ACC112 (cell line): ENCODE measurements at regions not wholly inside any gene's neighbourhood (a gene's known extent, or its start where the extent isn't known, plus 50 kb on each side); places are given as distances from the start of the nearest gene placed in this dataset.

ENCODE experiments used
- H2AFZ ChIP-seq: fragments of 200-600 bp; sonication (generic); one replicate; pipeline ENCODE4 v1.6.0; 2017; ENCODE audit warnings: antibody characterized with exemption, low read length; ENCODE audit not compliant: unreplicated experiment
- H3K27ac ChIP-seq: fragments of 200-600 bp; sonication (generic); 2 replicates; pipeline ENCODE4 v1.5.1; 2014; ENCODE audit warnings: low read depth, mild to moderate bottlenecking, antibody characterized with exemption, low read length, moderate library complexity
- H3K27me3 ChIP-seq: fragments of 200-600 bp; sonication (generic); 2 replicates; pipeline ENCODE4 v1.6.1; 2014; ENCODE audit warnings: mild to moderate bottlenecking, antibody characterized with exemption, low read length, moderate library complexity, mixed read lengths; ENCODE audit not compliant: insufficient read depth
- H3K36me3 ChIP-seq: fragments of 200-600 bp; sonication (generic); 2 replicates; pipeline ENCODE4 v1.6.1; 2016; ENCODE audit warnings: mild to moderate bottlenecking, antibody characterized with exemption, low read length, moderate library complexity, mixed read lengths; ENCODE audit not compliant: insufficient read depth
- H3K4me1 ChIP-seq: fragments of 200-600 bp; sonication (generic); one replicate; pipeline ENCODE4 v1.6.1; 2016; ENCODE audit warnings: low read length, mixed read lengths; ENCODE audit not compliant: insufficient read depth, unreplicated experiment, control insufficient read depth
- H3K4me3 ChIP-seq: fragments of 200-600 bp; sonication (generic); 2 replicates; pipeline ENCODE4 v1.5.1; 2014; ENCODE audit warnings: mild to moderate bottlenecking, low read depth, low read length
- H3K79me2 ChIP-seq: fragments of 200-600 bp; sonication (generic); one replicate; pipeline ENCODE4 v1.6.0; 2016; ENCODE audit warnings: low read length; ENCODE audit not compliant: control insufficient read depth, unreplicated experiment, insufficient read depth

DNA sequence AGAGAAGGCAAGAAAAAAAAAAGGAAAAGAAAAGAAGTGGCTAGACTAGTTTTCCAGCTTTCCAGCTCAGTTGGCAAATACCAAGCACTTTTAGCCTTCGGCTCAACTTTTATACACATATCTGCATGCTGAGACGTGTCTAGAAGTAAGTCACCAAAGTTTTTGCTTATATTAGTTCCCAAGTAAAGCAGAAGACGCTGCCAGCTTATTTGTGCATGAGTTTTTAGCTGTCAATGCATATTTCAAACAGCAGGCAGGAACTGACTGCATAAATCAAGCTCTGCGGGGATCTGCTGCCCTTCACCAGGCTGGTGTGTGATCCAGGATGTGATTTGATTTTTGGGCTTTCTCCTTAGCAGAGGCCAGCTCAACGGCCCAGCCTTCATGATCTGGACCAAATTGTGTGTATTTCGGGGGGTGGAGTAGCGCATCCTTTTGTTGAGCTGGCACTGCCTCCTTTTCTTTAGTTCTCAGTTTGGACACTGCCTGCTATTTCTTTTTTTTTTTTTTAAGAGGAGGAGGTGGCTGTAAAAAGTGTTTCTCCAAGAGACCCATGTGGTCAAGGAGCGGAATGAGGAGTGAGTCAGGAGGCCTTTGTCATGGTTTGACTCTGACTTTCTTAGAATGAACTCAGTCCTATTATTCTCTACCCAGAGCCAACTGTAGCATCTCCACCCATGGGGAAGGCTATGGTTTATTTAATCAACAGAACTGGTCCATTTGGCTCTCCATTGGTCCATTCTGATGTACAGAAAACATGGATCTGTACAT lies 162.6 kb upstream of the XYLT1 start:
- Histone ChIP-seq H3K27me3 (peaks cover 22% of the 10 kb centered on the region; the same call in 1 of the 2 replicates), H3K4me1 (no peaks in the 10 kb centered on the region), H3K4me3 (no peak overlapping the region), H3K79me2 (no peaks in the 10 kb centered on the region), H2AFZ (no peak overlapping the region), H3K36me3 (no peaks in the 10 kb centered on the region), H3K27ac (no peak overlapping the region)

DNA sequence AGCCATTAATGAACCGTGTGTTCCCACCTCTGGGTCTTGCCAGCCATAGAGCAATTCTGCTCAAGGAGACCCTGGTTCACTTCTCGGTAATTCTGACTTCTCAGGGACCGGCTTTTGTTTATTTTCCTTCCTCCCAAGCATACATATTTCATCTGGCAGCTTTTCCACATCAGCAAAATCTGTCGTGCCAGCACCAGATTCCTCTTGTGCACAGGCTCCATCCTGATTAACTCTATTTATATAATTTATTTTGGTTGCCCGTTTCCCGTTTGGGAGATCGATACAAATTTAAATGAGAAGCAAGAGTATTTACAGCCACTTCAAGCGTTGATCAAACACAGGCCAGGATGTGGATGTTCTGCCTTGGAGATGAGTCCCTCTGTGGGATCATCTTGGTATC lies 161.9 kb upstream of the XYLT1 start:
- Histone ChIP-seq H3K27ac (no peak overlapping the region), H3K79me2 (no peaks in the 10 kb centered on the region), H2AFZ (no peak overlapping the region), H3K27me3 (peaks cover 21% of the 10 kb centered on the region; the same call in 1 of the 2 replicates), H3K4me1 (no peaks in the 10 kb centered on the region), H3K36me3 (no peaks in the 10 kb centered on the region), H3K4me3 (no peak overlapping the region)

DNA sequence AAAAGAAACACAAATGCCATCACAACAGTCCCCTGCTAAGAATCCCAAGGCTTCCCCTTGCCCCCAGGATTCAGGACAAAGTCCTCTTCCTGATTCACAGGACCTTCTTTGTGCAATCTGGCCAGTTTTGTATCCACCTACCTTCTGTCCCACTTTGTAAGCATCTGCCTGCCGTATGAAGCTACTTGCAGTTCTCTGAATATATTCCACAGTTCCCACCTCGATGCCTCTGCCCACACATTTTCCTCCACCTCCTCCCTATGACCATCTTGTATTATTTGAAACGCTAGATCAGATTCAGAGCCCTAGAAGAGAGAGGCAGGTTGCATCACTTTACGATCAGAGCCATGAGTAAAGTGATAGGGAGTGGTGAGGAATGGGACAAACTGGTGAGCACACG lies 159.2 kb upstream of the XYLT1 start:
- H3K27me3 ChIP-seq = peaks cover 11% of the 10 kb centered on the region; the same call in 1 of the 2 replicates
- H3K27ac ChIP-seq = no peak overlapping the region
- H2AFZ ChIP-seq = no peak overlapping the region
- H3K4me3 ChIP-seq = no peak overlapping the region
- H3K36me3 ChIP-seq = no peaks in the 10 kb centered on the region
- no peaks in the 10 kb centered on the region for H3K4me1 ChIP-seq
- no peaks in the 10 kb centered on the region for H3K79me2 ChIP-seq

DNA sequence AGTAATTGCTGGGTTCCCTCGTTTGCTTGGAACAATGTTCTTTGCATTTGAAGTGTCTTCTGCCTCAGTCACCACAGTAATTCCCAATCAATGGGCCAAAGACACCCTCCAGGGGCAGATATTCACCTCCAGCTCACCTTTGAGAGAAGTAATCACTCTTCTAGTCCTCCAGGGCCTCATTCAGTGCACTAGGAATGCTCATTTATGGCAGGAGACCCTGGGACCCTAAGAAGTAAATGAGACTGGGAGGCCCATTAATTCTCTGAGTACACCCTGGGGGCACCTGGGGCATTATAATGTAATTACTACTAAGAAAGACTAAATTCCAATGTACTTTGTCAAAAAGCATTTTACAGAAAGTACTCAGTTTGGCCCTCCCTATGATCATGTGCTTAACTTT lies 158.2 kb upstream of the XYLT1 start:
- H3K36me3 ChIP-seq = no peaks in the 10 kb centered on the region
- no peak overlapping the region for H3K4me3 ChIP-seq
- H2AFZ ChIP-seq = no peak overlapping the region
- no peaks in the 10 kb centered on the region for H3K4me1 ChIP-seq
- H3K27ac ChIP-seq = no peak overlapping the region
- no peaks in the 10 kb centered on the region for H3K79me2 ChIP-seq
- peaks cover 11% of the 10 kb centered on the region; the same call in 1 of the 2 replicates for H3K27me3 ChIP-seq

DNA sequence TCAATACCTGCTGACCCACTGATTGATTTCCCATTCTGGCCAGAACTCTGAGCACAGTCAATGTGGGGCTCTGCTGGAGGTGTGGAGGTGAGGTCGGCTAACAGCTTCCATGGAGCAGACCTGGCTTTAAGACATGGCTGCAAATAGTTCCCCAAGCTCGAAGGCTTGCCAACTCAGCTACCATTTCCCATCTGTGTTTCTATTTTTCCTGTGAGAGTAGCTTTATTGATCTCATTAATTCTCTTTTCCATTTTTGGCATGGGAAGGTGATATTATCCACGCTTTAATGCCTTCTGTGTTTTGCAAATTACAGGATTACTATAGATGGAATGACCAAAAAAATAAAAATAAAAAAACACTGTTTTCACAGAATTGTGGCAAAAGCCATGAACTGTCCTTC lies 151.6 kb upstream of the XYLT1 start:
- Histone ChIP-seq H3K79me2 (no peaks in the 10 kb centered on the region), H2AFZ (no peak overlapping the region), H3K4me1 (no peaks in the 10 kb centered on the region), H3K27me3 (peaks cover 28% of the 10 kb centered on the region), H3K36me3 (no peaks in the 10 kb centered on the region), H3K27ac (no peak overlapping the region), H3K4me3 (no peak overlapping the region)

DNA sequence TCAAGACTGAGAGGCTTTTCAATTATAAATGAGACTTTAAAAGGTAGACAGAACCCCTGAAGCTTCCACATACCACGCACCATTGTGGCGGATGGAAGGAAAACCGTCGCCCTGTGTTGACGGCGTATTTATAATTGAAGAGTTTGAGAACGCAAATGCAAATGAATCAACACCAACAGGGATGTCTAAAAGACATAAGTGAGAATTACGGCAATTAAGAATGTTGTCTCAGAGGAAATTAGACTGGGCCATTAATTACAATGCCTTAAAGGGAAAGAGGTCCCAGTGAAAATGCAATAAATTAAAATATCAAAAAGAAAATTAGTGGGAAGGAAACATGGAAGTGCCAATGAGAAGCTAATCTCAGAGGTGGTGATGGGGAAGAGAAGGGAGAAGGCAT lies 148.5 kb upstream of the XYLT1 start:
- no peak overlapping the region for H3K4me3 ChIP-seq
- no peak overlapping the region for H2AFZ ChIP-seq
- H3K36me3 ChIP-seq = no peaks in the 10 kb centered on the region
- peaks cover 43% of the 10 kb centered on the region for H3K27me3 ChIP-seq
- no peak overlapping the region for H3K27ac ChIP-seq
- H3K79me2 ChIP-seq = no peaks in the 10 kb centered on the region
- no peaks in the 10 kb centered on the region for H3K4me1 ChIP-seq

DNA sequence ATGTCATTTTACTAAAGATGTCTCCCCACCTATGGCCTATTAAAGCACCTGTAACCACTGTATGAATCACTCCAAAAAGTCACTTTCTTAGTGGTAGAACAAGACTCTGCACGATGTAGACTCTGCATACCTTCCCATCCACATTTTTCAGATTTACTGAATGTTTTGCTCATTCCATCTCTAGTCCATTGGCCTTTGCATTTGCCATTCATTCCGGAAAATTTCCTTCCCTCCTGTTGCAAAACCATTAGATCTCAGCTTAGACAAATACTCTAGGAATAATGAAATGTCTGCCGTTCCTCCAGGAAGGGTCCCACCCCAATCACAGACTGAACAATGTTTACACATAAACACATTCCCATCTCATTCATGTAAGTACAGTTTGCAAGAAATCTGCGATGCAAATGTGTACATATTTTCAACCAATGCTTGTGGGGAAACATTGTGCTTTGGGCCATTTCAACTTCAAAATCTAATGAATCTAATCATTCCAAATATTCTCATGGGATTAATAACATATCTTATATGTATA lies 146.3 kb upstream of the XYLT1 start:
- Histone ChIP-seq H3K27me3 (peaks cover 44% of the 10 kb centered on the region), H3K4me3 (no peak overlapping the region), H3K79me2 (no peaks in the 10 kb centered on the region), H3K27ac (no peak overlapping the region), H3K36me3 (no peaks in the 10 kb centered on the region), H3K4me1 (no peaks in the 10 kb centered on the region), H2AFZ (no peak overlapping the region)

DNA sequence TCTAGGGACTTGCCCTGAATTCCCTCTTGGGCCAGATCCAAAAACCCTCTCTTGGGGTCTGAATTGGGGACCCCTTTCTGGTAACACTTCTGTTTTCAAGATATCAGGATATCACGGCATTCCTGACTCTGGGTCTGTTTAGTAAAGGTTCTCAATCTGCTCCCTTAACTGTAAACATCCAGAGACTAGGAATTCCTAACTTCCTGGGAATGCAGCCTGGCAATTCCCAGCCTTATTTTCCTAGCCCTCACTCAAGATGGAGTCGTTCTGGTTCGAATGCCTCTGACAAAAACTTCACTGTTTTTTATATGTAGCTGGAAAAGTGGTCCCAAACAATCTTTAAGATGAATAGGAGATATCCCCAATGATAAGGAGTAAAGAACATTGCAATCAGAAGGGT lies 141.6 kb upstream of the XYLT1 start:
- Histone ChIP-seq H2AFZ (no peak overlapping the region), H3K27ac (no peak overlapping the region), H3K4me1 (no peaks in the 10 kb centered on the region), H3K79me2 (no peaks in the 10 kb centered on the region), H3K27me3 (peaks cover 30% of the 10 kb centered on the region), H3K4me3 (no peak overlapping the region), H3K36me3 (no peaks in the 10 kb centered on the region)

DNA sequence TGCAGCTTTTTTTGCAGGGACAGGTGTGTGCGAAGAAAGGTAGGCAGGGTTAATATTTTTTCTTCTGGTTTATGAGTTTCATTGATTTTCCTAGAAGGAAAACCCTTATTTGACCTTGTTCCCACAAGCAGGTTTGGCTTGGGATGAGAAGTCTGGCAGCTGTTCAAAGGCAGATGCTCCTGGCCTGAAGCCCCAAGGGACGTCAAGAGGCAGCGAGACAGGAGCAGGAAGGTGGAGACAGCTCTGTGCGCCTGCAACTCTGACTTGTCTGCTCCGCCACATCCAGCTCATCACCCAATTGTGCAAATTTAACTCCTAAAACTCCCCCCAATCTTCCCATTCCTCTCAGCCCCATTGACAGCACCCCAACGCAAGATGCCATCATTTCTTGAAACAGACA lies 136.8 kb upstream of the XYLT1 start:
- Histone ChIP-seq H3K36me3 (no peaks in the 10 kb centered on the region), H2AFZ (no peak overlapping the region), H3K79me2 (no peaks in the 10 kb centered on the region), H3K4me3 (no peak overlapping the region), H3K27ac (no peak overlapping the region), H3K4me1 (peaks cover 4% of the 10 kb centered on the region), H3K27me3 (peaks cover 9% of the 10 kb centered on the region; the same call in 1 of the 2 replicates)

DNA sequence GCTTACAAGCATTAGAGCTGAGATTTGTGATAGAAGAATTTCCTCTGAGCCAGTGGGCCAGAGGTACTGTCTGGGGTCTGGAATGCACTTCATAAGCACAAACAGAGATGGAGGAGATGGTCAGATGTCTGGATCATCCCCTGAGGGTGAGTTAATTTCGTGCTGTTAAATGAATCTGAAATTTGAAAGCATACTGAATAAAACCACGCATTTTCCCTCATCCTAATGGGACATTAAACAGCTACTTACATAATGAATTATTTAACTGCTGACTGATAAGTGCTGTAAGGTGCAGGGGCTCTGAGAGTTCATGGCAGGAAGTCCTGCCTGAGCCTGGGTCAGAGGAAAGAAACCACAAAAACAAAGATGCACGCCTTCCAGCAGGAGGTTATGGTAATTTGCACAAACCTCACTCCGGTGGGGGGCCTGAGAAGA lies 136.3 kb upstream of the XYLT1 start:
- Histone ChIP-seq H3K4me3 (no peak overlapping the region), H3K36me3 (no peaks in the 10 kb centered on the region), H3K27me3 (peaks cover 9% of the 10 kb centered on the region; the same call in 1 of the 2 replicates), H3K79me2 (no peaks in the 10 kb centered on the region), H3K4me1 (peaks cover 4% of the 10 kb centered on the region), H3K27ac (no peak overlapping the region), H2AFZ (no peak overlapping the region)

DNA sequence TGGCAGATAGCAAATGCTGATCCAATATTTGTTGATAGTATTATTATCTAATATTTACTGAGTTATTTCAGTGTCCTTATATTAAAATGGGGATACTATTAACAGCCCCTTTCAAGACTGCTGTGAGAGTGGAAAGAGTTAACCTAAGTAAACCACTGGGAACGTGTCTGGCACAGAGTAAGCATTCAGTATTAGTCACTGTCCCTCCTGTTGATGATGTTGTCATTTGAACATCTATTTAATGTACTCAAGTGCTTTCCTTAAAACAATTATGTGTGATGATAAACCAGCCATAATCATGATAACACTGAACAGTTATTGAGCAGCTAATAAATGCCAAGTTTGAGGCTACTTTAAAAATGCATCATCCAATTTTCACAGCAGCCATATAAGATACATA lies 135.7 kb upstream of the XYLT1 start:
- Histone ChIP-seq H3K27ac (no peak overlapping the region), H3K36me3 (no peaks in the 10 kb centered on the region), H3K79me2 (no peaks in the 10 kb centered on the region), H3K4me3 (no peak overlapping the region), H3K4me1 (peaks cover 4% of the 10 kb centered on the region), H2AFZ (no peak overlapping the region), H3K27me3 (peaks cover 9% of the 10 kb centered on the region)
